Neural cell (in vitro differentiated cells): ENCODE measurements at regions not wholly inside any gene's neighbourhood (a gene's known extent, or its start where the extent isn't known, plus 50 kb on each side); places are given as distances from the start of the nearest gene placed in this dataset.

Experiments used
- POLR2AphosphoS5 ChIP-seq: IDR thresholded peaks from 2 replicates; pipeline ENCODE4 v1.6.1; 2012
- TF ChIP-seq, protein P1 (sequence below): fragments of 450-650 bp; IDR thresholded peaks from 2 replicates; pipeline ENCODE4 v1.5.1; 2014; ENCODE audit warnings: antibody characterized with exemption, mild to moderate bottlenecking, moderate library complexity; ENCODE audit not compliant: poor library complexity, severe bottlenecking

- TF ChIP-seq, protein P1, sequence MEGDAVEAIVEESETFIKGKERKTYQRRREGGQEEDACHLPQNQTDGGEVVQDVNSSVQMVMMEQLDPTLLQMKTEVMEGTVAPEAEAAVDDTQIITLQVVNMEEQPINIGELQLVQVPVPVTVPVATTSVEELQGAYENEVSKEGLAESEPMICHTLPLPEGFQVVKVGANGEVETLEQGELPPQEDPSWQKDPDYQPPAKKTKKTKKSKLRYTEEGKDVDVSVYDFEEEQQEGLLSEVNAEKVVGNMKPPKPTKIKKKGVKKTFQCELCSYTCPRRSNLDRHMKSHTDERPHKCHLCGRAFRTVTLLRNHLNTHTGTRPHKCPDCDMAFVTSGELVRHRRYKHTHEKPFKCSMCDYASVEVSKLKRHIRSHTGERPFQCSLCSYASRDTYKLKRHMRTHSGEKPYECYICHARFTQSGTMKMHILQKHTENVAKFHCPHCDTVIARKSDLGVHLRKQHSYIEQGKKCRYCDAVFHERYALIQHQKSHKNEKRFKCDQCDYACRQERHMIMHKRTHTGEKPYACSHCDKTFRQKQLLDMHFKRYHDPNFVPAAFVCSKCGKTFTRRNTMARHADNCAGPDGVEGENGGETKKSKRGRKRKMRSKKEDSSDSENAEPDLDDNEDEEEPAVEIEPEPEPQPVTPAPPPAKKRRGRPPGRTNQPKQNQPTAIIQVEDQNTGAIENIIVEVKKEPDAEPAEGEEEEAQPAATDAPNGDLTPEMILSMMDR = no peak
- no peak for TF ChIP-seq POLR2AphosphoS5
Observed at GRCh38 chr18:28559511-28559910, 382.6 kb upstream of the CDH2 start.
